ENCODE measurements at regions not wholly inside any gene's neighbourhood (a gene's known extent, or its start where the extent isn't known, plus 50 kb on each side); places are given as distances from the start of the nearest gene placed in this dataset.

GRCh38 chr5:62935660-62936059 is 357.0 kb downstream of the LRRC70 start:
- FAIRE-seq (no peak), DNase-seq (ENCODE audit: low read depth, low spot score) (no peak), ATAC-seq (no peak)
- H2AFZ ChIP-seq (ENCODE audit: control insufficient read depth, low read depth, low read length) = no peak overlapping the region
- no peak overlapping the region for H3K27ac ChIP-seq (ENCODE audit: control insufficient read depth, insufficient read depth)
- H3K27me3 ChIP-seq (replicated peaks in 1 of 2; ENCODE audit: control insufficient read depth in 2 of 2, insufficient read depth in 2 of 2, low read length in 1 of 2) = no peaks in the 10 kb centered on the region
- no peak overlapping the region for H3K9ac ChIP-seq (ENCODE audit: control insufficient read depth, insufficient read depth, low read length)
- no peaks in the 10 kb centered on the region for H3K79me2 ChIP-seq (ENCODE audit: control insufficient read depth, insufficient read depth, low read length)
- TF ChIP-seq, protein P1, sequence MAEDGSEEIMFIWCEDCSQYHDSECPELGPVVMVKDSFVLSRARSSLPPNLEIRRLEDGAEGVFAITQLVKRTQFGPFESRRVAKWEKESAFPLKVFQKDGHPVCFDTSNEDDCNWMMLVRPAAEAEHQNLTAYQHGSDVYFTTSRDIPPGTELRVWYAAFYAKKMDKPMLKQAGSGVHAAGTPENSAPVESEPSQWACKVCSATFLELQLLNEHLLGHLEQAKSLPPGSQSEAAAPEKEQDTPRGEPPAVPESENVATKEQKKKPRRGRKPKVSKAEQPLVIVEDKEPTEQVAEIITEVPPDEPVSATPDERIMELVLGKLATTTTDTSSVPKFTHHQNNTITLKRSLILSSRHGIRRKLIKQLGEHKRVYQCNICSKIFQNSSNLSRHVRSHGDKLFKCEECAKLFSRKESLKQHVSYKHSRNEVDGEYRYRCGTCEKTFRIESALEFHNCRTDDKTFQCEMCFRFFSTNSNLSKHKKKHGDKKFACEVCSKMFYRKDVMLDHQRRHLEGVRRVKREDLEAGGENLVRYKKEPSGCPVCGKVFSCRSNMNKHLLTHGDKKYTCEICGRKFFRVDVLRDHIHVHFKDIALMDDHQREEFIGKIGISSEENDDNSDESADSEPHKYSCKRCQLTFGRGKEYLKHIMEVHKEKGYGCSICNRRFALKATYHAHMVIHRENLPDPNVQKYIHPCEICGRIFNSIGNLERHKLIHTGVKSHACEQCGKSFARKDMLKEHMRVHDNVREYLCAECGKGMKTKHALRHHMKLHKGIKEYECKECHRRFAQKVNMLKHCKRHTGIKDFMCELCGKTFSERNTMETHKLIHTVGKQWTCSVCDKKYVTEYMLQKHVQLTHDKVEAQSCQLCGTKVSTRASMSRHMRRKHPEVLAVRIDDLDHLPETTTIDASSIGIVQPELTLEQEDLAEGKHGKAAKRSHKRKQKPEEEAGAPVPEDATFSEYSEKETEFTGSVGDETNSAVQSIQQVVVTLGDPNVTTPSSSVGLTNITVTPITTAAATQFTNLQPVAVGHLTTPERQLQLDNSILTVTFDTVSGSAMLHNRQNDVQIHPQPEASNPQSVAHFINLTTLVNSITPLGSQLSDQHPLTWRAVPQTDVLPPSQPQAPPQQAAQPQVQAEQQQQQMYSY (CRISPR knock-in tag; IDR thresholded peaks at IDR 0.05) = no peak
- TF ChIP-seq ZSCAN29 (IDR thresholded peaks at IDR 0.05) (no peak), RUNX3 (IDR thresholded peaks at IDR 0.05; ENCODE audit: low read length) (no peak)
- intact Hi-C loops (cut with micrococcal nuclease; ENCODE audit: unreplicated experiment) (no loop called here), in situ Hi-C loops (cut with MboI) (no loop called here)
- H3K36me3 ChIP-seq (ENCODE audit: control insufficient read depth in 2 of 2, insufficient read depth in 2 of 2, low read length in 1 of 2) = no peaks in the 10 kb centered on the region
- SMC1A ChIA-PET (ENCODE audit: uncharacterized antibody, unreplicated experiment) = no interaction called here
- 0% methylated on average over 3 of the region's 3 CpGs for WGBS (ENCODE audit: insufficient coverage, insufficient replicate concordance, low lambda C conversion rate, missing lambda C conversion rate)
- RAD21 ChIA-PET (ENCODE audit: unreplicated experiment) = no interaction called here
- H4K20me1 ChIP-seq (ENCODE audit: control insufficient read depth, insufficient read depth) = no peaks in the 10 kb centered on the region
- no TSS peak for BruUV-seq (replicated peaks)
- H3K4me2 ChIP-seq (ENCODE audit: control insufficient read depth, insufficient read depth) = no peak overlapping the region
- H3K4me3 ChIP-seq = no peak overlapping the region
- H3K4me1 ChIP-seq (ENCODE audit: control insufficient read depth, insufficient read depth, low read length) = no peaks in the 10 kb centered on the region
- POLR2A ChIA-PET = no interaction called here
- no peaks in the 10 kb centered on the region for H3K9me3 ChIP-seq (replicated peaks; ENCODE audit: control insufficient read depth, insufficient read depth, low read length)
- CTCF ChIA-PET = interaction anchor here (0.6 kb wide), 1 partner anchor 1047 kb away, joined by 4 read pairs; no protein-coding TSS in a partner anchor

DNA sequence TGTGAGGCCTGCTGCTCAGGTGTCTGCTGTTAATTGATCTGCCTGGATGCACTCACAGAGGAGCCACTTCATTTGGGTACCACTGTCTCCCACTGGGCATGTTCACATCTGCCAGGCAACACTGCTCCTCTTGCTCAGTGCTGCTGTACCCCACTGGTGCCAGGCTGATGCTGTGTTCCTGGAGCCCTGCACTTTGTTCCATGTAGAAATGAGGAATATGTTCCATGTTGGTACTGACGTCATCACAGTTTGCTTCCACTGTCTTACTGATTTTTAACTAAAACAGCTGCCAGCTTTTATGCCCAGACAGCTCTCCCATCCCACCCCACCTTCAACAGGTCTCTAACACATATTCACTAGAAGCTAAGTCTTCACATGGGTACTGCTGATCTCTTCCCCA is 355.7 kb downstream of the LRRC70 start:
- Histone ChIP-seq H3K4me1 (ENCODE audit: control insufficient read depth, insufficient read depth, low read length) (no peaks in the 10 kb centered on the region), H3K4me3 (no peak overlapping the region), H3K27me3 (replicated peaks in 1 of 2; ENCODE audit: control insufficient read depth in 2 of 2, insufficient read depth in 2 of 2, low read length in 1 of 2) (no peaks in the 10 kb centered on the region), H3K9me3 (replicated peaks; ENCODE audit: control insufficient read depth, insufficient read depth, low read length) (no peaks in the 10 kb centered on the region), H3K79me2 (ENCODE audit: control insufficient read depth, insufficient read depth, low read length) (no peaks in the 10 kb centered on the region), H3K9ac (ENCODE audit: control insufficient read depth, insufficient read depth, low read length) (no peak overlapping the region), H3K4me2 (ENCODE audit: control insufficient read depth, insufficient read depth) (no peak overlapping the region), H4K20me1 (ENCODE audit: control insufficient read depth, insufficient read depth) (no peaks in the 10 kb centered on the region), H2AFZ (ENCODE audit: control insufficient read depth, low read depth, low read length) (no peak overlapping the region), H3K27ac (ENCODE audit: control insufficient read depth, insufficient read depth) (no peak overlapping the region), H3K36me3 (ENCODE audit: control insufficient read depth in 2 of 2, insufficient read depth in 2 of 2, low read length in 1 of 2) (no peaks in the 10 kb centered on the region)
- WGBS (ENCODE audit: insufficient coverage, insufficient replicate concordance, low lambda C conversion rate, missing lambda C conversion rate) = 0% methylated on average over 1 of the region's 1 CpG
- ATAC-seq (no peak), DNase-seq (ENCODE audit: low read depth, low spot score) (no peak), FAIRE-seq (no peak)
- intact Hi-C loops (cut with micrococcal nuclease; ENCODE audit: unreplicated experiment) (no loop called here), in situ Hi-C loops (cut with MboI) (no loop called here)
- no TSS peak for BruUV-seq (replicated peaks)
- RAD21 ChIA-PET (ENCODE audit: unreplicated experiment) = no interaction called here
- SMC1A ChIA-PET (ENCODE audit: uncharacterized antibody, unreplicated experiment) = no interaction called here
- POLR2A ChIA-PET = no interaction called here
- CTCF ChIA-PET = no interaction called here
- no peak for TF ChIP-seq EP300 (IDR thresholded peaks at IDR 0.05; ENCODE audit: borderline replicate concordance in 1 of 2, control insufficient read depth in 1 of 2, low read depth in 2 of 2, low read length in 2 of 2)
- no peak for TF ChIP-seq LARP7 (IDR thresholded peaks at IDR 0.05)
- TF ChIP-seq, protein P2, sequence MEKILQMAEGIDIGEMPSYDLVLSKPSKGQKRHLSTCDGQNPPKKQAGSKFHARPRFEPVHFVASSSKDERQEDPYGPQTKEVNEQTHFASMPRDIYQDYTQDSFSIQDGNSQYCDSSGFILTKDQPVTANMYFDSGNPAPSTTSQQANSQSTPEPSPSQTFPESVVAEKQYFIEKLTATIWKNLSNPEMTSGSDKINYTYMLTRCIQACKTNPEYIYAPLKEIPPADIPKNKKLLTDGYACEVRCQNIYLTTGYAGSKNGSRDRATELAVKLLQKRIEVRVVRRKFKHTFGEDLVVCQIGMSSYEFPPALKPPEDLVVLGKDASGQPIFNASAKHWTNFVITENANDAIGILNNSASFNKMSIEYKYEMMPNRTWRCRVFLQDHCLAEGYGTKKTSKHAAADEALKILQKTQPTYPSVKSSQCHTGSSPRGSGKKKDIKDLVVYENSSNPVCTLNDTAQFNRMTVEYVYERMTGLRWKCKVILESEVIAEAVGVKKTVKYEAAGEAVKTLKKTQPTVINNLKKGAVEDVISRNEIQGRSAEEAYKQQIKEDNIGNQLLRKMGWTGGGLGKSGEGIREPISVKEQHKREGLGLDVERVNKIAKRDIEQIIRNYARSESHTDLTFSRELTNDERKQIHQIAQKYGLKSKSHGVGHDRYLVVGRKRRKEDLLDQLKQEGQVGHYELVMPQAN (conservative IDR thresholded peaks at IDR 0.05) = no peak
- no peak for TF ChIP-seq MEF2A (IDR thresholded peaks at IDR 0.05; ENCODE audit: insufficient read depth, low read depth, low read length)
- no peak for TF ChIP-seq SMC3 (IDR thresholded peaks at IDR 0.05; ENCODE audit: borderline replicate concordance, low read length)
- TF ChIP-seq, protein P3, sequence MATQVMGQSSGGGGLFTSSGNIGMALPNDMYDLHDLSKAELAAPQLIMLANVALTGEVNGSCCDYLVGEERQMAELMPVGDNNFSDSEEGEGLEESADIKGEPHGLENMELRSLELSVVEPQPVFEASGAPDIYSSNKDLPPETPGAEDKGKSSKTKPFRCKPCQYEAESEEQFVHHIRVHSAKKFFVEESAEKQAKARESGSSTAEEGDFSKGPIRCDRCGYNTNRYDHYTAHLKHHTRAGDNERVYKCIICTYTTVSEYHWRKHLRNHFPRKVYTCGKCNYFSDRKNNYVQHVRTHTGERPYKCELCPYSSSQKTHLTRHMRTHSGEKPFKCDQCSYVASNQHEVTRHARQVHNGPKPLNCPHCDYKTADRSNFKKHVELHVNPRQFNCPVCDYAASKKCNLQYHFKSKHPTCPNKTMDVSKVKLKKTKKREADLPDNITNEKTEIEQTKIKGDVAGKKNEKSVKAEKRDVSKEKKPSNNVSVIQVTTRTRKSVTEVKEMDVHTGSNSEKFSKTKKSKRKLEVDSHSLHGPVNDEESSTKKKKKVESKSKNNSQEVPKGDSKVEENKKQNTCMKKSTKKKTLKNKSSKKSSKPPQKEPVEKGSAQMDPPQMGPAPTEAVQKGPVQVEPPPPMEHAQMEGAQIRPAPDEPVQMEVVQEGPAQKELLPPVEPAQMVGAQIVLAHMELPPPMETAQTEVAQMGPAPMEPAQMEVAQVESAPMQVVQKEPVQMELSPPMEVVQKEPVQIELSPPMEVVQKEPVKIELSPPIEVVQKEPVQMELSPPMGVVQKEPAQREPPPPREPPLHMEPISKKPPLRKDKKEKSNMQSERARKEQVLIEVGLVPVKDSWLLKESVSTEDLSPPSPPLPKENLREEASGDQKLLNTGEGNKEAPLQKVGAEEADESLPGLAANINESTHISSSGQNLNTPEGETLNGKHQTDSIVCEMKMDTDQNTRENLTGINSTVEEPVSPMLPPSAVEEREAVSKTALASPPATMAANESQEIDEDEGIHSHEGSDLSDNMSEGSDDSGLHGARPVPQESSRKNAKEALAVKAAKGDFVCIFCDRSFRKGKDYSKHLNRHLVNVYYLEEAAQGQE (IDR thresholded peaks at IDR 0.05; ENCODE audit: low read depth, low read length) = no peak

All from GM12878 (cell line).